Hepatocyte (in vitro differentiated cells): ENCODE measurements at regions not wholly inside any gene's neighbourhood (a gene's known extent, or its start where the extent isn't known, plus 50 kb on each side); places are given as distances from the start of the nearest gene placed in this dataset.

Source experiments
- EZH2 ChIP-seq: fragments of 200-600 bp; sonication (generic); IDR thresholded peaks from 2 replicates; pipeline ENCODE4 v1.6.1; 2016; ENCODE audit warnings: antibody characterized with exemption, mild to moderate bottlenecking, borderline replicate concordance
- EZH2phosphoT487 ChIP-seq: fragments of 200-600 bp; sonication (generic); IDR thresholded peaks from one replicate; pipeline ENCODE4 v1.6.1; 2018; ENCODE audit warnings: antibody characterized with exemption, mild to moderate bottlenecking, low read depth, moderate library complexity; ENCODE audit not compliant: unreplicated experiment, severe bottlenecking
- TF ChIP-seq, protein P1 (sequence below): fragments of 200-600 bp; sonication (generic); IDR thresholded peaks from 2 replicates; pipeline ENCODE4 v1.5.1; 2016; ENCODE audit warnings: antibody characterized with exemption, mild to moderate bottlenecking; ENCODE audit not compliant: poor library complexity

DNA sequence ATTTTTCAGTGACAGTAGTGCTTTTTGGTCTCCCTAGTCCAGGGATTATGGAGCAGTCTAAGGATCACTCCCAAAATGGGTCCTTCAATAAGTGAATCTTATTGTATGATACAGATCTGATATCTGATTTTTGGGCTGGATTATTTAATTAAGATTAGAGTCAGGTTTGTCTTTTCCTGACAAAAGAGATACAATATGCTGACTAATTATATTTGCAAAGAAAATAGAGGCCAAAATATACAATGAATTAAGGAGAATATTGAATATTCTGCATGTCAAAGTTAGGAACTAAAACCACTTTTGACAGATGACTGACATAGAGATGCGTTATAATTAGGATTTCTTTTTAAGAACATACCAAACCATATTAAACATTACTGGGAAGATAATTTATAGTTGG is 175.2 kb downstream of the FOXG1 start:
- TF ChIP-seq, protein P1, sequence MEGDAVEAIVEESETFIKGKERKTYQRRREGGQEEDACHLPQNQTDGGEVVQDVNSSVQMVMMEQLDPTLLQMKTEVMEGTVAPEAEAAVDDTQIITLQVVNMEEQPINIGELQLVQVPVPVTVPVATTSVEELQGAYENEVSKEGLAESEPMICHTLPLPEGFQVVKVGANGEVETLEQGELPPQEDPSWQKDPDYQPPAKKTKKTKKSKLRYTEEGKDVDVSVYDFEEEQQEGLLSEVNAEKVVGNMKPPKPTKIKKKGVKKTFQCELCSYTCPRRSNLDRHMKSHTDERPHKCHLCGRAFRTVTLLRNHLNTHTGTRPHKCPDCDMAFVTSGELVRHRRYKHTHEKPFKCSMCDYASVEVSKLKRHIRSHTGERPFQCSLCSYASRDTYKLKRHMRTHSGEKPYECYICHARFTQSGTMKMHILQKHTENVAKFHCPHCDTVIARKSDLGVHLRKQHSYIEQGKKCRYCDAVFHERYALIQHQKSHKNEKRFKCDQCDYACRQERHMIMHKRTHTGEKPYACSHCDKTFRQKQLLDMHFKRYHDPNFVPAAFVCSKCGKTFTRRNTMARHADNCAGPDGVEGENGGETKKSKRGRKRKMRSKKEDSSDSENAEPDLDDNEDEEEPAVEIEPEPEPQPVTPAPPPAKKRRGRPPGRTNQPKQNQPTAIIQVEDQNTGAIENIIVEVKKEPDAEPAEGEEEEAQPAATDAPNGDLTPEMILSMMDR = no peak
- TF ChIP-seq EZH2 (no peak), EZH2phosphoT487 (no peak)
